Hematopoietic multipotent progenitor cell treated with erythropoietin and hydrocortisone succinate and interleukin-3 and kit ligand, for 15 days (in vitro differentiated cells): ENCODE measurements at regions not wholly inside any gene's neighbourhood (a gene's known extent, or its start where the extent isn't known, plus 50 kb on each side); places are given as distances from the start of the nearest gene placed in this dataset.

Experiments
- DNase-seq: peaks from one replicate; pipeline ENCODE4 v3.0.0-alpha.2; 2015; ENCODE audit warnings: low spot score

DNA sequence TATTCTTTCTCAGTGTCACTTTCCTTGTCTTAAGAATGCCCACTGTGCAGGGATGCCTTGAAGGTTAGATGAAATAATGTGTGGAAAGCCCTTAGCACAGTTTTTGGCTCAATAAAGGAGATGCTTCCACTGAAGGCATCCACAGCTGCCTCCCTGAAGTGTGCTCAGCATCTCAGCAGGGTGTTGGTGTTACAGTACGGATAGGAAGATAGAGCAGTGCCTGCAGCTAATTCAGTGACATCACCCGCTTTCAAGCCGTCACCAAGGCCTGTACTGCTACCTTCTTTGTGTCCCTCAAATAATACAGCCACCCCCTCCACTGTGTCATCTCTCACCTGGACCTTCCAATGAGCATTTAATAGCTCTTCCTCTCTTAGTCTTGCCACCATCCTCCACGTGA lies 59.0 kb downstream of the NDUFS5 start:
- no peak for DNase-seq

GRCh38 chr1:39086386-39086785 lies 60.2 kb downstream of the NDUFS5 start:
- no peak for DNase-seq

DNA sequence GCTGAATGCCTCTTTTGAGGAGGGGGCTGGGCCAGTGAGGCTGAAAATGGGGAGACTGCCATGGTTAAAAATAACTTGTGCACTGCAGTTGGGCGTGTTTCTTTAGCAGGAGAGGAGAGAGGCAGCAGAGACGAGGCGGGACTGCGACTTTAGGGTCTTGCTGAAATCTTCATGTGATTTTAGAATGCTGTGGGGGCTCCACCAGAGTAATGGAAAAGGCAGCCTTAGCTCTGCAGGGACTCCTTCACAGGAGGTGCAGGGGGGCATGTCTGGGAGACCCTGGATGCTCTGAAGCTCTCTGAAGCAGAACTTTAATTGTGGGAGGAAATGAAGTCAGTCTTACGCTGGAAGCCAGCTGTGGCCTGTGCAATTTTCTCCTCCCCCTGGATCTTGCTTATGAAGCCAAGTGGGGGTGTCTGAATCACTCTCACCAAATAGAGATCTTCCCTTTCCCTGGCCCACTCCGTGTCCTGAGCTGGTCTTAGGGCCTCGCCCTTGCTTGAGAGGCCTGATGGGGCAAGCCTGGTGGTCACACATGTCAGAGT lies 60.8 kb downstream of the NDUFS5 start:
- no peak for DNase-seq

- no peak for DNase-seq
Measured at GRCh38 chr1:39087435-39087834, 61.3 kb downstream of the NDUFS5 start.

- no peak for DNase-seq
Measured at GRCh38 chr1:39088658-39089057, 62.5 kb downstream of the NDUFS5 start.

- no peak for DNase-seq
Measured at GRCh38 chr1:39089931-39090521, 63.9 kb downstream of the NDUFS5 start.

GRCh38 chr1:39090757-39091380 lies 64.7 kb downstream of the NDUFS5 start:
- no peak for DNase-seq

GRCh38 chr1:39091845-39092645 lies 65.9 kb downstream of the NDUFS5 start:
- DNase-seq, result peak; percentile 59

GRCh38 chr1:39094685-39095084 lies 68.5 kb downstream of the NDUFS5 start:
- DNase-seq, result no peak

DNA sequence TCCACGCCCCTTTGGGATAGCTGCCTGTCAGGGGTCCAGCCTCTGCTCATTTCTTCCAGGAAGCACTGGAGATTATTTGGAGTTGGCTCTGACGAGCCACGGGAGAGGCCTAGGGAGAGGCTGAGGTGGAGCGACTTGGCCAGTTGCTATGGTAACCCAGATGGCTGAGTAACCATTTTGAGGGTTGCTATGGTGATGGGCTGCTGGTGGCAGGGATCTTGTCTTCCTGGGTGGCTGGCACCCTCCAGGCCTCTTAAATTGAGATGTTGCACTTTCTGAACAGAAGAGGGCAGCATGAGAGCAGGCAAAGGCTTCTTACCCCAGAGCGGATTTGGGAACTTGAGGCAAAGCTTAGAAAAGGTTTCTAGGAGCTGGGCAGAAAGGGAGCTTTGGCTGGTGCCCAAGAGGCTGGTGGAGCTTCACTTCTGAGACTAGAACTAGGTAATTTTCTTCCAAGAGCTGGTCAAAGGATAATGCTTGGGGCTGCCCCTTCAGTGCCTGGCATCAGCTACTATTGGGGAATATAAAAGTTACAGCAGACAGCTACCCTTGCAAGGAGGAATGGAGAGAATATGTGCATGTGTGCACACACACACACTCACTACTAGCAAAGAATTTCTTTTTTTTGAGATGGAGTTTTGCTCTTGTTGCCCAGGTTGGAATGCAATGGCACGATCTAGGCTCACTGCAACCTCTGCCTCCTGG lies 72.5 kb downstream of the NDUFS5 start:
- peak; percentile 76 for DNase-seq

DNA sequence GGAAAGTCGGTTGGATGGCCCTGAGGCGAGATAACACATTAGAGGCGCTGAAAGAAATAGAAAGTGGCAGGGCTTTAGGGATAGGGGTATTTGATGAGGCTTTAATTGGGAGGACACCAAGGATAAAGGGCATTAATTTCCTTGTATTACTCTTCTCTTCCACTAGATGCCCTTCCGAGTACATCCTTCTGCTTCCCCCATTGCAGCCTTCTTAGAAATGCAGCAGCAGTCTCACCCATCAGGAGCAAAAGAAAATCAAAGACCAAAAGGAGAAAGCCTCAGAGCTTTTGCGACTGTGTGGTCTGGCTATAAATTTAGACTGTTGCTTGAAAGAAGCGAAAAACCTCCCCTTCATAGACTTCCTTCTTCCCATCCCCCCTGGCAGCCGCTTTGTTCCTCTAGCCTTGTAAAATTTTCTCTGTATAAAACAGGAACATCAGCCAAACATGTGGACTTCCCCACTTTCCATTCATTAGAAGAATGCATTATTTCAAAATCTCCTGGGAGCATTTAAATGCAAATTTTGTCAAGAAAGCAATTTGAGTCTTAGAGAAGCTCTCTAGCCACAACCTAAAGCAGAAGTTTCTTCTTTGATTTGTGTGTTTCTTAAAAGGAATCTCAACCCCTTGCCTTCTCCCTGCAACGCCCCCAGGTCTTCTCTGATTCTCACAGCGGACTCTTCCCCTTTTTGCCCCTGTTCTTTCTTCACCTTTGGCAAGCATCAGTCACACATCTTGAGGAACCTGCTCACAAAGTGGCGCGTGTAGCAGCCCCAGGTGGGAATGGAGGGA lies 76.6 kb downstream of the NDUFS5 start:
- DNase-seq, result peak; percentile 36

DNA sequence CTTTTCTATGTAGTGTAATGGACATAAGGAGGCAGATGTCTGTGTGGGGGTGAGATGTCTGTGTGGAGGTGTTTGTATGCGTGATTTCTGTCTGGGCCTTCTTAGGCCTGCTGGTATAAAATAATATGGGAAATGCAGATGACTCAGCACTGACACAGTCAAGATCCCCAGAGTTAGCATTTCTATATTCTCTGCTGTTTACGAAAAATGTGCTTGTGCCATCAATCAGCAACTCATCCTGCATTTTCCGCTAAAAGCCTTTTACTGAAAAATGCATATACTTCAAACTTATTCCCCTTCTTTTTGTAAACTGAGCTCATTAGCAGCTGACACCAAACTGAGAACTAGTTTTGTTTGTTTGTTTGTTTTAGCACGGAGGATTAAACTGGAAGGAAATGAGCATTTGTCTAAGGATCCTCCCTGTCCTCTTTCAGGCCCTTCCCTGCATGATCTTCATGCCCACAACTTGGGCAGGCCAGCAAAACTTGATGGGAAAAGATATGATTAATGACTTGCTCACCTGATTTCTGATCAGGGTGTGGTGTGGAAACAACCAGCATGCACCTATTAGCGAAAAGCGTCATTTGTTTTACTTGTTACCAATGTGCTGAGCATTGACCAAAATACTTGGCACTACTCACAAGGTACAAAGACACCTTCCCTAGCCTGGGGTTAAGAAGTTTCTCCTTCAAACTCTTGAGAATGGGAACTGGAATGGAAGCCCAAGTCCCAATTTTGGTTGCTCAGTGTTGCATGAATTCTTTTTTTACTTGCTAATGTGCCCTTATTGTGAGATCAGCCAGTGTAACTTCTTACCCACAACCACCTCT lies 77.4 kb downstream of the NDUFS5 start:
- DNase-seq, result no peak

GRCh38 chr1:39104158-39105060 lies 78.3 kb downstream of the NDUFS5 start:
- DNase-seq, result no peak

DNA sequence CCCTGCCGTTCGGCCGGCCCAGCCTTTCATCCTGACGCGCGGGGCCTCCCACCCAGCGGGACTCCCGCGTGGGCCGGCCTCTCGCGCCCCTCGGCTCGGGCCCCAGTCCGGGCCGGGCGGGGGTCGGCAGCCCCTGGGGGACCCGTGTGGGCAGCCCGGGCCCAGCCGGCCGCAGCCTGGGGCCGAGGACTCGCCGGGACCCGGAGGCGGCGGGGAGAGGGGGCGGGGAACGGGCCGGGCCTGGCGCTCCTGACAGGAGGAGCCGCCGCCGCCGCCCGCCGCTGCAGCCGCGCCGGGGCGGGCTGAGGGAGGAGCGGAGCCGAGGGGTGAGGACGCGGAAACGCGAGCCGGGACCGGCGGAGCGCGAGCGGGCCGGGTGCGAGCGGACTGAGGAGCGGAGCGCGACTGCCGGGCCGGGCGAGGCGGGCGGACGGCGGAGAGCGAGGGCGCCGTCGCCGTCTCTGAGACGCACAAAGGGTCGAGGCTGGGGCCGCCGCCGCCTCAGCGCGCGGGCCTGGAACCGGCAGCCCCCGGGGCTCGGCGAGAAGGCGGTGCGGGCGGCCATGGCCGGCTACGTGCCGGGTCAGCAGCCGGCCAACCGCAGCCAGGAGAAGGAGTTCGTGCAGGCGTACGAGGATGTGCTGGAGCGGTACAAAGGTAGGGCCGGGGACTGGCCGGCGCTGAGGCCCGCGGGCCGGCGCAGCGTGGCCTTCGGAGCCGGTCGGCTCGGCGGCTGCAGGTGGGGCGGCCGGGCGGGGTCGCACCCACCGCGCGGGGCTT lies 79.1 kb downstream of the NDUFS5 start:
- DNase-seq, result peak; percentile 41

- DNase-seq, result no peak
Measured at GRCh38 chr1:39105841-39106765, 80.0 kb downstream of the NDUFS5 start.

DNA sequence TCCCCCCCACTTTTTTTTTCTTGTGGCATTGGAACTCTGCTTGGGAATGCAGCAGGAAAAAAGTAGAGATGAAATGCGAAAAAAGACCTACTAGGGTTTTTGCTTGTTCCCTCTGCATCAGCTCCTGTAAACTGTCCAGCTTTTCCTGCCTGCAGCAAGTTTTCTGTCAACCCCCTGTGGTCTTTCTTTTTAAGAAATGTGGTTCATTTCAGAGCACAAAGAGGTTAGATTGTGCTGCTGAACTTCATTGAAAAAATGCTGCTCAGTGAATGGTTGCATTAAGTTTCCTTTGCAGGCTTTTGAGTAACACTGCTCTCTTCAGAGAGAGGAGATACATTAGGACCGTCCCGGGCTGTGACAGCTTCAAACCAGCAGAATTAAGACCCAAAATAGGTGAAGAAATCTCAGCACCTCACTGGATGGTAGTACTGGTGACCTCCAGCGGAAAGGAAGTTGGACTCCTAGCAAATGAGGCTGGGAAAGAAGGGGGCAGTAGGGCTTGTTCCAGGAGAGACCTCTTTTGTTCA lies 80.7 kb downstream of the NDUFS5 start:
- no peak for DNase-seq
